ENCODE measurements at regions not wholly inside any gene's neighbourhood (a gene's known extent, or its start where the extent isn't known, plus 50 kb on each side); places are given as distances from the start of the nearest gene placed in this dataset.

- Histone ChIP-seq H3K79me2 (ENCODE audit: low read length) (no peaks in the 10 kb centered on the region), H4K20me1 (ENCODE audit: insufficient read depth, low read length) (no peaks in the 10 kb centered on the region), H3K4me1 (ENCODE audit: low read length) (peaks cover 36% of the 10 kb centered on the region), H3K9me3 (replicated peaks; ENCODE audit: insufficient read depth, low read length) (no peaks in the 10 kb centered on the region), H3K9me2 (replicated peaks; ENCODE audit: insufficient read depth, low read length) (no peaks in the 10 kb centered on the region), H2AFZ (ENCODE audit: low read length) (no peak overlapping the region), H3K27ac (ENCODE audit: low read length) (no peak overlapping the region), H3K4me2 (ENCODE audit: low read depth, low read length) (no peak overlapping the region), H3F3A (ENCODE audit: insufficient read depth, low read length) (peaks cover 3% of the 10 kb centered on the region; the same call in 1 of the 2 replicates), H3K27me3 (replicated peaks; ENCODE audit: insufficient read depth, low read length) (no peaks in the 10 kb centered on the region), H3K36me3 (replicated peaks; ENCODE audit: insufficient read depth, low read length) (no peaks in the 10 kb centered on the region), H3K9ac (ENCODE audit: low read length) (no peak overlapping the region), H3K4me3 (ENCODE audit: low read length) (no peak overlapping the region)
- DNase-seq, result no peak
- TF ChIP-seq CTCF (IDR thresholded peaks at IDR 0.05; ENCODE audit: low read length), result no peak
- no peak for TF ChIP-seq EZH2phosphoT487 (IDR thresholded peaks at IDR 0.05; ENCODE audit: low read length)
- no peak for TF ChIP-seq EZH2 (optimal IDR thresholded peaks at IDR 0.05; ENCODE audit: low read depth, low read length)
Measured at GRCh38 chr1:208420696-208421095, 176.5 kb upstream of the PLXNA2 start.

- H3K4me3 ChIP-seq (ENCODE audit: low read length), result no peak overlapping the region
- H4K20me1 ChIP-seq (ENCODE audit: insufficient read depth, low read length), result no peaks in the 10 kb centered on the region
- no peak for TF ChIP-seq CTCF (IDR thresholded peaks at IDR 0.05; ENCODE audit: low read length)
- TF ChIP-seq EZH2 (optimal IDR thresholded peaks at IDR 0.05; ENCODE audit: low read depth, low read length), result no peak
- TF ChIP-seq EZH2phosphoT487 (IDR thresholded peaks at IDR 0.05; ENCODE audit: low read length), result no peak
- no peaks in the 10 kb centered on the region for H3K27me3 ChIP-seq (replicated peaks; ENCODE audit: insufficient read depth, low read length)
- no peak overlapping the region for H2AFZ ChIP-seq (ENCODE audit: low read length)
- no peaks in the 10 kb centered on the region for H3K36me3 ChIP-seq (replicated peaks; ENCODE audit: insufficient read depth, low read length)
- no peak overlapping the region for H3K27ac ChIP-seq (ENCODE audit: low read length)
- DNase-seq, result no peak
- H3K4me1 ChIP-seq (ENCODE audit: low read length), result peaks cover 28% of the 10 kb centered on the region
- no peak overlapping the region for H3K4me2 ChIP-seq (ENCODE audit: low read depth, low read length)
- H3K9ac ChIP-seq (ENCODE audit: low read length), result no peak overlapping the region
- no peaks in the 10 kb centered on the region for H3K9me3 ChIP-seq (replicated peaks; ENCODE audit: insufficient read depth, low read length)
- no peaks in the 10 kb centered on the region for H3K9me2 ChIP-seq (replicated peaks; ENCODE audit: insufficient read depth, low read length)
- no peaks in the 10 kb centered on the region for H3K79me2 ChIP-seq (ENCODE audit: low read length)
- peaks cover 3% of the 10 kb centered on the region; the same call in 1 of the 2 replicates for H3F3A ChIP-seq (ENCODE audit: insufficient read depth, low read length)
Measured at GRCh38 chr1:208421486-208421885, 177.3 kb upstream of the PLXNA2 start.

- Histone ChIP-seq H3K4me2 (ENCODE audit: low read depth, low read length) (no peak overlapping the region), H3F3A (ENCODE audit: insufficient read depth, low read length) (peaks cover 3% of the 10 kb centered on the region; the same call in 1 of the 2 replicates), H3K4me1 (ENCODE audit: low read length) (peaks cover 9% of the 10 kb centered on the region), H3K79me2 (ENCODE audit: low read length) (no peaks in the 10 kb centered on the region), H4K20me1 (ENCODE audit: insufficient read depth, low read length) (no peaks in the 10 kb centered on the region), H3K9ac (ENCODE audit: low read length) (no peak overlapping the region), H3K4me3 (ENCODE audit: low read length) (no peak overlapping the region), H2AFZ (ENCODE audit: low read length) (no peak overlapping the region), H3K9me2 (replicated peaks; ENCODE audit: insufficient read depth, low read length) (no peaks in the 10 kb centered on the region), H3K27me3 (replicated peaks; ENCODE audit: insufficient read depth, low read length) (no peaks in the 10 kb centered on the region), H3K27ac (ENCODE audit: low read length) (no peak overlapping the region), H3K36me3 (replicated peaks; ENCODE audit: insufficient read depth, low read length) (no peaks in the 10 kb centered on the region), H3K9me3 (replicated peaks; ENCODE audit: insufficient read depth, low read length) (no peaks in the 10 kb centered on the region)
- TF ChIP-seq CTCF (IDR thresholded peaks at IDR 0.05; ENCODE audit: low read length) (no peak), EZH2 (optimal IDR thresholded peaks at IDR 0.05; ENCODE audit: low read depth, low read length) (no peak), EZH2phosphoT487 (IDR thresholded peaks at IDR 0.05; ENCODE audit: low read length) (no peak)
- no peak for DNase-seq
Measured at GRCh38 chr1:208423526-208423925, 179.3 kb upstream of the PLXNA2 start.

Data from MM.1S (cell line).